Kidney (tissue), 13 donors: ENCODE measurements at regions not wholly inside any gene's neighbourhood (a gene's known extent, or its start where the extent isn't known, plus 50 kb on each side); places are given as distances from the start of the nearest gene placed in this dataset.
"Not testable (repeated sequence)": the region's sequence is repeated elsewhere in the genome, so short reads cannot be mapped to it uniquely, and the experiment has no call there.

ENCODE experiments used
- DNase-seq, 5 donors: peaks; one replicate each; pipeline ENCODE4 v3.0.0-alpha.2; 2013 to 2020
- FAIRE-seq: peaks from 2 replicates; lab custom pipeline; 2012; peaks lifted over from hg19 to GRCh38; lab: Jason Lieb, UNC
- H3K27ac ChIP-seq, 2 donors: one replicate each; pipeline ENCODE4 v1.7.0; 2013; ENCODE audit warnings: low read depth in 2 of 2, low read length in 2 of 2, inconsistent platforms in 1 of 2
- H3K27me3 ChIP-seq: one replicate; pipeline ENCODE4 v1.7.1; 2013; ENCODE audit warnings: low read length, inconsistent platforms; ENCODE audit not compliant: control insufficient read depth, insufficient read depth
- H3K36me3 ChIP-seq, 3 donors: one replicate each; pipeline versions ENCODE4 v1.7.0 to v1.7.1; 2013; ENCODE audit warnings: low read length in 3 of 3, control low read depth in 1 of 3, inconsistent platforms in 1 of 3; ENCODE audit not compliant: insufficient read depth in 3 of 3, control insufficient read depth in 2 of 3
- H3K4me1 ChIP-seq, 3 donors: one replicate each; pipeline versions ENCODE4 v1.7.0 to v1.7.1; 2013; ENCODE audit warnings: low read length in 3 of 3, inconsistent platforms in 1 of 3, low read depth in 1 of 3; ENCODE audit not compliant: control insufficient read depth in 2 of 3, insufficient read depth in 2 of 3
- H3K4me3 ChIP-seq, 3 donors: one replicate each; pipeline versions ENCODE4 v1.7.0 to v1.8.1; 2013; ENCODE audit warnings: low read length in 3 of 3, control low read depth in 1 of 3, inconsistent platforms in 1 of 3
- H3K9ac ChIP-seq, 3 donors: one replicate each; pipeline versions ENCODE4 v1.7.0 to v1.7.1; 2013; ENCODE audit warnings: low read length in 3 of 3, control low read depth in 1 of 3, inconsistent platforms in 1 of 3
- H3K9me3 ChIP-seq, 3 donors: one replicate each; pipeline versions ENCODE4 v1.7.0 to v1.7.1; 2013; ENCODE audit warnings: low read length in 3 of 3, control low read depth in 1 of 3, inconsistent platforms in 1 of 3; ENCODE audit not compliant: control insufficient read depth in 2 of 3, insufficient read depth in 1 of 3
- intact Hi-C: fragments of 100-400 bp; cut with DNase I; formaldehyde crosslinking; loops from one replicate; pipeline ENCODE4 v1.11.1; 2022
- TF ChIP-seq, protein P1 (sequence below): IDR thresholded peaks from 3 replicates; pipeline ENCODE4 v1.5.1; 2012; ENCODE audit warnings: mild to moderate bottlenecking, moderate library complexity, borderline replicate concordance; ENCODE audit not compliant: insufficient read depth; ENCODE audit errors: extremely low read depth
- donor health status: control.
- donor health status: control.
- donor health status: control.
- donor health status: control.
- donor health status: control.
- donor health status: DM: yes; HTN: yes; CAD: no.
- donor health status: Normal renal cell carcinoma (clear cell type).

DNA sequence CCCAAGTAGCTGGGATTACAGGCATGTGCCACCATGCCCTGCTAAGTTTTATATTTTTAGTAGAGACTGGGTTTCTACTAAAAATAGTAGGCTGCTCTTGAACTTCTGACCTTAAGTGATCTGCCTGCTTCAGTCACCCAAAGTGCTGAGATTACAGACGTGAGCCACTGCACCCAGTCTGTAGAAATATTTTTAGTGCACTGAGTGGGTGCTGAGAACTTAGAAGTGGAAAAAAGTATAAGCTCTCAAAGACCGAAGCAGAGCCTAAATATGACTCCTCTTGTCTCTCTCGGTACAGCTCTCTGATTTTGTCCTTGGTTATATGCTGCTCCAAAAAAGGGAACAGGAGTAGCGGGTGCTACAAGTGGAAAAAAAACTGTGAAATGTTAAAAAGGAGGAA, 353.8 kb upstream of the IZUMO3 start:
- H3K4me1 ChIP-seq: no peaks in the 10 kb centered on the region
- no peak overlapping the region for H3K27ac ChIP-seq
- no peak overlapping the region for H3K9ac ChIP-seq
- FAIRE-seq (no peak), DNase-seq (no peak)
- H3K9me3 ChIP-seq: no peaks in the 10 kb centered on the region
- TF ChIP-seq, protein P1, sequence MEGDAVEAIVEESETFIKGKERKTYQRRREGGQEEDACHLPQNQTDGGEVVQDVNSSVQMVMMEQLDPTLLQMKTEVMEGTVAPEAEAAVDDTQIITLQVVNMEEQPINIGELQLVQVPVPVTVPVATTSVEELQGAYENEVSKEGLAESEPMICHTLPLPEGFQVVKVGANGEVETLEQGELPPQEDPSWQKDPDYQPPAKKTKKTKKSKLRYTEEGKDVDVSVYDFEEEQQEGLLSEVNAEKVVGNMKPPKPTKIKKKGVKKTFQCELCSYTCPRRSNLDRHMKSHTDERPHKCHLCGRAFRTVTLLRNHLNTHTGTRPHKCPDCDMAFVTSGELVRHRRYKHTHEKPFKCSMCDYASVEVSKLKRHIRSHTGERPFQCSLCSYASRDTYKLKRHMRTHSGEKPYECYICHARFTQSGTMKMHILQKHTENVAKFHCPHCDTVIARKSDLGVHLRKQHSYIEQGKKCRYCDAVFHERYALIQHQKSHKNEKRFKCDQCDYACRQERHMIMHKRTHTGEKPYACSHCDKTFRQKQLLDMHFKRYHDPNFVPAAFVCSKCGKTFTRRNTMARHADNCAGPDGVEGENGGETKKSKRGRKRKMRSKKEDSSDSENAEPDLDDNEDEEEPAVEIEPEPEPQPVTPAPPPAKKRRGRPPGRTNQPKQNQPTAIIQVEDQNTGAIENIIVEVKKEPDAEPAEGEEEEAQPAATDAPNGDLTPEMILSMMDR: no peak
- intact Hi-C loops: no loop called here
- H3K27me3 ChIP-seq: no peaks in the 10 kb centered on the region
- no peaks in the 10 kb centered on the region for H3K36me3 ChIP-seq
- no peak overlapping the region for H3K4me3 ChIP-seq

DNA sequence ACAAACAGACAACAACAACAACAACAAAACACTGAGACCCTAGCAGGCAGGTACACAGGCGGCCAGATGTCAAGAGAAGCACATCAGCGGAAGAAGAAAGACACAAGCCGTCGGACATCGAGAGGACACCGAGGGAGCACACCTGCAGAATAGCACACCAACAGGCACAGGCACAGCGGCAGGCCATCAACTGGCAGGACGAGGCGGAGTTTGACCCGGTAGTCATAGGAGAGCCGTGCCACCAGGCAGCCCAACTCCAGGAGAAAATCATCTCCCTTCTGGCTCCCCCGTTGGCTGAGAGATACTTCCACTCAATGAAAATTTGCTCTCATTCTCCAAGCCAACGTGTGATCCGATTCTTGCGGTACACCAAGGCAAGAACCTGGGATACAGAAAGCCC, 352.1 kb upstream of the IZUMO3 start:
- intact Hi-C loops: no loop called here
- TF ChIP-seq, protein P1: no peak
- Histone ChIP-seq H3K27ac (no peak overlapping the region), H3K9ac (no peak overlapping the region), H3K4me3 (no peak overlapping the region), H3K9me3 (peaks cover 0 to 3% (median 0%) of the 10 kb centered on the region in 3 donors), H3K4me1 (no peaks in the 10 kb centered on the region), H3K36me3 (no peaks in the 10 kb centered on the region), H3K27me3 (no peaks in the 10 kb centered on the region)
- DNase-seq (no peak), FAIRE-seq (no peak)

DNA sequence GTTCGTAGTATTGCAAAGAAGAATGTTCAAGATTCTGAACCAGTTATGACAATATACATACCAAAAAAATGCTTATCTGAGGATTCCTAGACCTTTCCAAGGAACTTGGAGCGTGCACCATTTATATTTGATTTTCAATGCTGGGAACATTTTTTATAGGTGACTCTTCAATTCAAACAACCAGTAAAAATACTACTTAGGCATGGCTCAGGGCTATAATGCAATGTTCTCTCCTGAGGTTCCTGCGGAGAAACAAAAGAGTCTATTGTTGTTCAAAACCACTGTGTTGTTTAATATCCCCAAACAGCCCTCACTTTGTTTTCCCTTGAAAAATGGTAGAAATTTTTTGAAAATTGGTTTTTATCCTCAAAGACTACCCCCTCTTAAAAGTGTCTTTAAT, 335.7 kb upstream of the IZUMO3 start:
- H3K9ac ChIP-seq: no peak overlapping the region
- no peak overlapping the region for H3K4me3 ChIP-seq
- no peak for DNase-seq
- H3K27me3 ChIP-seq: no peaks in the 10 kb centered on the region
- intact Hi-C loops: no loop called here
- FAIRE-seq: no peak
- no peak overlapping the region for H3K27ac ChIP-seq
- no peaks in the 10 kb centered on the region for H3K9me3 ChIP-seq
- no peaks in the 10 kb centered on the region for H3K4me1 ChIP-seq
- TF ChIP-seq, protein P1: no peak
- no peaks in the 10 kb centered on the region for H3K36me3 ChIP-seq

DNA sequence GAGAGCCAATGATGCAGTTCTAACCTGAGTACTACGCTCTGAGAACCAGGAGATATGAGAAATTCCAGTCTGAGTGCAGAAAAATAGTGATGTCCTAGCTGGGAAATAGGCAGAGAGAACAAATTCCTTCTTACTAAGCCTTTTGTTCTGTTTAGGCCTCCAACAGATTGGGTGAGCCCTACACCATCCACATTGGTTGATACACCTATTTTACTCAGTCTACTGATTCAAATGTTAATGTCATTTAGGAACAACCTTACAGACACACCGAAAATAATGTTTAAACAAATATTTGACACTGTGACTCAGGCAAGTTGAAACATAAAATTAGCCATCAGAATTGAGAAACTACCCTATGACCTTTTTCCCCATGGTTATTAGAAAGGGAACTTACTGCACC, 333.9 kb upstream of the IZUMO3 start:
- FAIRE-seq (no peak), DNase-seq (no peak)
- TF ChIP-seq, protein P1: no peak
- H3K27ac ChIP-seq: no peak overlapping the region
- no peaks in the 10 kb centered on the region for H3K4me1 ChIP-seq
- no peak overlapping the region for H3K4me3 ChIP-seq
- no peak overlapping the region for H3K9ac ChIP-seq
- no peaks in the 10 kb centered on the region for H3K27me3 ChIP-seq
- no peaks in the 10 kb centered on the region for H3K9me3 ChIP-seq
- no peaks in the 10 kb centered on the region for H3K36me3 ChIP-seq
- intact Hi-C loops: no loop called here

DNA sequence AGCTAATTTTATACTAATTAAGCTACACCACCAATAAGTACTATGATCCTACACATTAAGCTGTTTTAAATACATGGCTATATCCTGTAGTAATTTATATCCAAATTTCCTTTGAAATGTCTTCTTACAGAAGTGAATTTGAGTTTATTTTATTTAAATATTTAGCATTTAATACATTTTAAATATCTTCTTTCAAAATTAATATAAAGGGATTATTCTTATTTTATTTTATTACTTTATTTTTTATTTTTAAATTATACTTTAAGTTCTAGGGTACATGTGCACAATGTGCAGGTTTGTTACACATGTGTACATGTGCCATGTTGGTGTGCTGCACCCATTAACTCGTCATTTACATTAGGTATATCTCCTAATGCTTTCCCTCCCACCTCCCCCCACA, 310.9 kb upstream of the IZUMO3 start:
- H3K4me3 ChIP-seq, H3K4me1 ChIP-seq, H3K27ac ChIP-seq, intact Hi-C loops, H3K9me3 ChIP-seq, H3K36me3 ChIP-seq, H3K9ac ChIP-seq, H3K27me3 ChIP-seq, DNase-seq: not testable (repeated sequence)
- FAIRE-seq: peak; percentile 8
